HG03066 (cell line): ENCODE measurements at regions not wholly inside any gene's neighbourhood (a gene's known extent, or its start where the extent isn't known, plus 50 kb on each side); places are given as distances from the start of the nearest gene placed in this dataset.
A peak's percentile ranks its signal among the peaks of the same experiment; 100 is the strongest.
"Not testable (repeated sequence)": the region's sequence is repeated elsewhere in the genome, so short reads cannot be mapped to it uniquely, and the experiment has no call there.

Experiments used
- ATAC-seq: cut with Tn5 transposase; IDR thresholded peaks from one replicate; pipeline ENCODE4 v1.9.1; 2021; ENCODE audit warnings: low read depth; ENCODE audit not compliant: unreplicated experiment

GRCh38 chr7:75201606-75202079 lies 109.3 kb downstream of the GTF2IRD2B start:
- ATAC-seq = not testable (repeated sequence)

GRCh38 chr7:75205367-75206085 lies 113.1 kb downstream of the GTF2IRD2B start:
- ATAC-seq = not testable (repeated sequence)

- not testable (repeated sequence) for ATAC-seq
These were observed 123.1 kb downstream of the GTF2IRD2B start for GRCh38 chr7:75215460-75215859.

- ATAC-seq = not testable (repeated sequence)
These were observed 124.6 kb downstream of the GTF2IRD2B start for GRCh38 chr7:75216963-75217362.

- ATAC-seq = not testable (repeated sequence)
These were observed 133.7 kb downstream of the GTF2IRD2B start for GRCh38 chr7:75226102-75226501.

- not testable (repeated sequence) for ATAC-seq
These were observed 137.2 kb downstream of the GTF2IRD2B start for GRCh38 chr7:75229558-75229957.

GRCh38 chr7:75230558-75230957 lies 138.2 kb downstream of the GTF2IRD2B start:
- ATAC-seq = not testable (repeated sequence)

GRCh38 chr7:75235092-75235826 lies 142.9 kb downstream of the GTF2IRD2B start:
- ATAC-seq = not testable (repeated sequence)

- ATAC-seq = not testable (repeated sequence)
These were observed 143.4 kb downstream of the GTF2IRD2B start for GRCh38 chr7:75235827-75236167.

GRCh38 chr7:75237255-75238187 lies 145.1 kb downstream of the GTF2IRD2B start:
- peak; percentile 92 for ATAC-seq

GRCh38 chr7:75238309-75238708 lies 145.9 kb downstream of the GTF2IRD2B start:
- not testable (repeated sequence) for ATAC-seq

GRCh38 chr7:75243638-75244037 lies 151.2 kb downstream of the GTF2IRD2B start:
- not testable (repeated sequence) for ATAC-seq

GRCh38 chr7:75248216-75248615 lies 147.2 kb upstream of the TRIM73 start:
- not testable (repeated sequence) for ATAC-seq

GRCh38 chr7:75254238-75254637 lies 141.2 kb upstream of the TRIM73 start:
- not testable (repeated sequence) for ATAC-seq

- not testable (repeated sequence) for ATAC-seq
These were observed 138.0 kb upstream of the TRIM73 start for GRCh38 chr7:75257442-75257841.

GRCh38 chr7:75259454-75260003 lies 135.9 kb upstream of the TRIM73 start:
- not testable (repeated sequence) for ATAC-seq

GRCh38 chr7:75261660-75262059 lies 133.8 kb upstream of the TRIM73 start:
- ATAC-seq = not testable (repeated sequence)

GRCh38 chr7:75268158-75268557 lies 127.3 kb upstream of the TRIM73 start:
- not testable (repeated sequence) for ATAC-seq

GRCh38 chr7:75269159-75269558 lies 126.3 kb upstream of the TRIM73 start:
- ATAC-seq = not testable (repeated sequence)

GRCh38 chr7:75274114-75274513 lies 121.3 kb upstream of the TRIM73 start:
- ATAC-seq = not testable (repeated sequence)
